Retinal pigment epithelial cell (primary cell): ENCODE measurements at regions not wholly inside any gene's neighbourhood (a gene's known extent, or its start where the extent isn't known, plus 50 kb on each side); places are given as distances from the start of the nearest gene placed in this dataset.

Experiments
- DNase-seq: peaks from one replicate; pipeline ENCODE4 v3.0.0-alpha.2; 2010; ENCODE audit warnings: low read depth
- H3K4me3 ChIP-seq: 2 replicates; pipeline ENCODE4 v1.5.1; 2011; ENCODE audit warnings: mild to moderate bottlenecking, low read length, control low read depth, moderate library complexity
- TF ChIP-seq, protein P1 (sequence below): conservative IDR thresholded peaks from 2 replicates; pipeline ENCODE4 v1.5.1; 2011; ENCODE audit warnings: low read depth, low read length, control low read depth, inconsistent platforms

DNA sequence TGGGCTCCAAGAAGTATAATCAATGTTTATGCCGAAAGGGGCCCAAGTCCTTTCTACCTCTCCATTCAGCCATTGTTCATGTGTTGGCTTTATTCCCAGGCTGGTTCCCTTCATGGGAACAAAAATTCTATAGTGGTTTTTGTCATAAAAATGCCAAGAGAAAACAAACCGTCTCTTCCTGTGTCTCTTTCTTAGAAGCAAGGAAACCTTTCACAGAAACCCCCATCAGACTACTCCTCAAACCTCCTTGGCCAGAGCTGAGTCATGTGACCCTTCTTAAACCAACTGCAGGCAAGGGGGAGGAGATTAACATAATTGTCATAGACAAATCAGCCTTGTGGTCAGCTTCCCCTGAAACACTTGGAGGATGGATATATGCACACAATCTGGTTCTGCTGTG is 75.1 kb upstream of the TANK start:
- TF ChIP-seq, protein P1, sequence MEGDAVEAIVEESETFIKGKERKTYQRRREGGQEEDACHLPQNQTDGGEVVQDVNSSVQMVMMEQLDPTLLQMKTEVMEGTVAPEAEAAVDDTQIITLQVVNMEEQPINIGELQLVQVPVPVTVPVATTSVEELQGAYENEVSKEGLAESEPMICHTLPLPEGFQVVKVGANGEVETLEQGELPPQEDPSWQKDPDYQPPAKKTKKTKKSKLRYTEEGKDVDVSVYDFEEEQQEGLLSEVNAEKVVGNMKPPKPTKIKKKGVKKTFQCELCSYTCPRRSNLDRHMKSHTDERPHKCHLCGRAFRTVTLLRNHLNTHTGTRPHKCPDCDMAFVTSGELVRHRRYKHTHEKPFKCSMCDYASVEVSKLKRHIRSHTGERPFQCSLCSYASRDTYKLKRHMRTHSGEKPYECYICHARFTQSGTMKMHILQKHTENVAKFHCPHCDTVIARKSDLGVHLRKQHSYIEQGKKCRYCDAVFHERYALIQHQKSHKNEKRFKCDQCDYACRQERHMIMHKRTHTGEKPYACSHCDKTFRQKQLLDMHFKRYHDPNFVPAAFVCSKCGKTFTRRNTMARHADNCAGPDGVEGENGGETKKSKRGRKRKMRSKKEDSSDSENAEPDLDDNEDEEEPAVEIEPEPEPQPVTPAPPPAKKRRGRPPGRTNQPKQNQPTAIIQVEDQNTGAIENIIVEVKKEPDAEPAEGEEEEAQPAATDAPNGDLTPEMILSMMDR = no peak
- DNase-seq = no peak
- H3K4me3 ChIP-seq = no peak overlapping the region

DNA sequence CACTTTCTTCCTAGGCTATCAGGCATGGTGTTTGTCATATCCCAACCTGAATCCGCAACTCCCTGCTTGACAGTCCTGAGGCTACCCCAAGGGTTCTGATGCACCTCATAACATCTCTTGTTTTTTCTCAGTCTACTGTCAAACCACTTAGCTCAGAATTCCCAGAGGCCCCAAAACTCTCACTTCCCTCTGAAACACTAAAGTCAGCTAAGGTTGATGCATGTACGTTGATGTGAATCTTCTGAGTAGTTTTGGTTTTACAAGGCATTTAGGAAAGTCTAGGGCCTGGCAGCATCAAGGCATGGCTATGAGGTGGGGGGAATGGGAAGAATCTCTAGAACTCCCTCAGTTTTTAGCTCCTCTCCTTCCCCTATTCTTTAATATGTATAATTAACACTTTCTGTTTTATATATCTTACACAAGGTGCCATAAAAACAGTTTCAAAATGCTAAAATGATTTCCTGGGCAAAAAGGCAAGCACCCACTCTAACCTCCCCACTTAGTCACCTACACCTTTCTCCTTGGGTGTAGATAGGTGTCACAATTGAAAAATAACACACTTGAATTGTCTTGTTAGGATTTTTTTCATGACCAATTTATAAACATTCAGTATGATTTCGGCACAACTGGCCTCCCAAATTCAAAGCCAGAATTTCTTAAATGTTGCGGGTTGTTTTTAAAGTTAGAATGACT is 71.4 kb upstream of the TANK start:
- no peak for DNase-seq
- TF ChIP-seq, protein P1 = no peak
- H3K4me3 ChIP-seq = no peak overlapping the region

DNA sequence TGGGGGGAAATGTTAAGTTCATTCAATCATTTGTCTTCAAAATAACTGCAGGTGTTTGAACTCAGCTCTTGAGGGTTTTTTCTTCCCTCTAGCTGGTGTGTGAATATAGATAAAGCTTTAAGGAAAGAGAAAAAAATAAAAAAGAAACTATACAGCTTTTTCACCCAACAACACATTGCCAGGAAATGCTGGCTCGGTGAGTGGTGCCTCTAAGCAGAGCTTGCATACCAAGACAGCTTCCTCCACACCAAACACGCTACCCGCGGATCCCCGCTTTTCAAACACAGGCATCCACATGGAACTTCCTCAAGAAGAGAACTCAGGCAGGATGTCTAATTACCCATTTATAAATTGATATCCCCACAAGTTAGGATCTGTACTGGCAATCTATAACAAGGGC is 69.8 kb upstream of the TANK start:
- TF ChIP-seq, protein P1 = no peak
- DNase-seq = no peak
- no peak overlapping the region for H3K4me3 ChIP-seq

DNA sequence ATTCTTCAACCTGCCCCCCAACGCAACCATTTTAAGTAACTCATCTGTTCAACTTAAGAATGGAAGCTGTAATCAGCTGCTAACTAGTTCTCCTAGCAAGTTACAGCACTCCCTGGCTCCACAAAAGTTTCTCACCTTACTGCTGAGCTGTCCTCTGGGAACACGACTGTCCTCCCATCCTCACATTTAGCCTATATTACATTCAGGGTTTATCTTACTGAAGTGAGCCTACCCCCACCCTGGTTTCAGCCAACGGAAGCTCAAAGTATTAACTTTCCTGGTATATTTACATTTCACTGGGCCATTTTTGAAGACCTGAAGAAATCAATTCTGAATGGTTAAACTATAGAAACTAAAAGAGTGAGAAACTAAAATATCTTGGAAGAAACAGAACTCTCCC is 64.9 kb upstream of the TANK start:
- no peak for DNase-seq
- TF ChIP-seq, protein P1 = no peak
- H3K4me3 ChIP-seq = no peak overlapping the region

DNA sequence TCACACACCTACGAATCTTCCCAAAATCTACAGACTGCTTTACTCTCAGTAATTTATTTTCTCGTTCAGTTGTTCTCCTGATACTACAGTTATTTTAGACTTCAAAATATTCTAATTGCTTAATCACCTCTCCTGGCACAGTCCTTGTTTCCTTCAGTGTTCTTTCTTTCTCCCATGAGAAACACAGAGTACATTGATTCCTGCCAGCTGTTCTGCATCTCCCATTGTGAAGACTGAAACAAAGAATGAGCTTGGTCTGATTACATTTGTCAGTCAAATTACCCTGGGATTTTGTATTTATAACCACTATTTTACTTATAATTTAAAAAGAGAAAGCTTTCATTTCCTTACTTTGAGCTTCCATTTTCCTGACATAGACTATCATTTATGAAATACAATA is 63.9 kb upstream of the TANK start:
- no peak for DNase-seq
- no peak overlapping the region for H3K4me3 ChIP-seq
- TF ChIP-seq, protein P1 = no peak

DNA sequence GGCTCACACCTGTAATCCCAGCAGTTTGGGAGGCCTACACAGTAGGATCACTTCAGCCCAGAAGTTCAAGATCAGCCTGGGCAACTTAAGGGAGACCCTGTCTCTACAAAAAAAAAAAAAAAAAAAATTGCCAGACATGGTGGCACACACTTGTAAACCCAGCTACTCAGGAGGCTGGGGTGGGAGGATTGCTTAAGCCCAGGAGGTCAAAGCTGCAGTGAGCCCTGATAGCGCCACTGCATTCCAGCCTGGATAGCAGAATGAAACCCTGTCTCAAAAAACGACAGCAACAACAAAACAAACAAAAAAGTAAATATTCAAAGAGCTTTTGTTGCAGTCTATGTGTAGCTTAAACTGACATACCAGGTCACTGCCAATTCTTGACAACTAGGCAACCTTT is 63.1 kb upstream of the TANK start:
- no peak overlapping the region for H3K4me3 ChIP-seq
- TF ChIP-seq, protein P1 = no peak
- DNase-seq = no peak

DNA sequence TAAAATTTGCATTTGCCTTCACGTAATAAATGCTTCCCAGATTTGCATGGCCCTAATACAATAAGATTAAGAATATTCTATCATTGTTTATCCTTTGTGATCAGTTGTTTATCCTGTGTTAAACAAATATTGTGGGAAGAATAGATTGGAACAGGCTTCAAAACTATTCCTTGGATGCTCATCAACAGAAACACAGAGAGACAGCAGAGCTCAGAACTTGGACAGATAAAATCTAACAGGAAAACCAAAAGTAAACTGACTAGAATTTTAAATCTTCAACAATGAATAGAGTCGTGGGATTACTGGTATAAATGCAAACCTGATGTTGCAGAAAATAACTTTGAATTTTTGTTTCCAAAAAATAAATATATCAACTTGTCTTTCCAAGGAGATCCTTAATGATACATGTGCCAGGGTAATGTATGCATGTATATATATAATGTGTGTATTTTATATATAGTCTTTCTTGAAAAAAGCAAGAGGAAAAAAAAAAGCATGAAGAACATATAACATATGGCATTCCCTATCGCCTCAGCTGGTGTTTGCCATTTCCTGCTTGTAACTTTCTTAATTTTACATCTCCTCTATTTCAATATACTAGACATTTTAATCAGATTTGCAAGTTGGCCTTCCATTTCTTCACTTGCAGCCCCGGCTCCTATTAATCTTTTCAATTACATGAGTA is 59.9 kb upstream of the TANK start:
- H3K4me3 ChIP-seq = no peak overlapping the region
- no peak for DNase-seq
- TF ChIP-seq, protein P1 = no peak
